DOHH2 (cell line): ENCODE measurements at regions not wholly inside any gene's neighbourhood (a gene's known extent, or its start where the extent isn't known, plus 50 kb on each side); places are given as distances from the start of the nearest gene placed in this dataset.

ENCODE experiments used
- EZH2phosphoT487 ChIP-seq: fragments of 200-600 bp; sonication (generic); IDR thresholded peaks from 2 replicates; pipeline ENCODE4 v1.6.1; 2017; ENCODE audit warnings: borderline replicate concordance, mild to moderate bottlenecking, antibody characterized with exemption, low read length, moderate library complexity, mixed read lengths
- TF ChIP-seq, protein P1 (sequence below): fragments of 200-600 bp; sonication (generic); IDR thresholded peaks from one replicate; pipeline ENCODE4 v1.5.1; 2014; ENCODE audit warnings: antibody characterized with exemption, mild to moderate bottlenecking, low read depth, low read length; ENCODE audit not compliant: poor library complexity, severe bottlenecking

DNA sequence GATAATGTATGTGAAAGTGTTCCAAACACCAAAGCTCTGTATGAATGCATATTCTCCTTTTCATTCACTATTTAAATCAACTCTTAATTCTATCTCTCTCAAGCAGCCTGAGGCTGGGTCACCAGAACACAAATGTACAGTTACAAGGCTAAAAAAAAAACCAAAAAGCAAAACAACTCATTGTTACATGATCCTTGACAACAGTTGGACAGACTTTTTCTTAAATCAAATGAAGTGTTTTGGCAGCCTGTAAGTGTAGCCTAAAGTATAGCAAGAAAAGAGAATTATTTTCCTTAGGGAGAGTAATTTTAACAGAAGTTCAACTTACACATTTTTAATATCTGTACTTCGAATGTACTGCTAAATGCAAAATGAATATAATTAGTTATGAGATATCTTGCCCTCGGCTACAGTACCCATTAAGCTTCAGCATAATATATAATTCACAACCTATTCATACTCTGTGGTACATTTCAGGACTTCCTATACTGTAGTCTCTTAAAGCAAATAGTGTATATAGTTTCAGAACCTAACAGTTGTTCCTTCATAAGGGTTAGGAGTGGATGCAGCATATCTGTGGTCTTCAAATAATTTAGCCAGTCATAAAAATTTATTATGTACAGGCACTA is 214.0 kb upstream of the BTG1 start:
- TF ChIP-seq, protein P1, sequence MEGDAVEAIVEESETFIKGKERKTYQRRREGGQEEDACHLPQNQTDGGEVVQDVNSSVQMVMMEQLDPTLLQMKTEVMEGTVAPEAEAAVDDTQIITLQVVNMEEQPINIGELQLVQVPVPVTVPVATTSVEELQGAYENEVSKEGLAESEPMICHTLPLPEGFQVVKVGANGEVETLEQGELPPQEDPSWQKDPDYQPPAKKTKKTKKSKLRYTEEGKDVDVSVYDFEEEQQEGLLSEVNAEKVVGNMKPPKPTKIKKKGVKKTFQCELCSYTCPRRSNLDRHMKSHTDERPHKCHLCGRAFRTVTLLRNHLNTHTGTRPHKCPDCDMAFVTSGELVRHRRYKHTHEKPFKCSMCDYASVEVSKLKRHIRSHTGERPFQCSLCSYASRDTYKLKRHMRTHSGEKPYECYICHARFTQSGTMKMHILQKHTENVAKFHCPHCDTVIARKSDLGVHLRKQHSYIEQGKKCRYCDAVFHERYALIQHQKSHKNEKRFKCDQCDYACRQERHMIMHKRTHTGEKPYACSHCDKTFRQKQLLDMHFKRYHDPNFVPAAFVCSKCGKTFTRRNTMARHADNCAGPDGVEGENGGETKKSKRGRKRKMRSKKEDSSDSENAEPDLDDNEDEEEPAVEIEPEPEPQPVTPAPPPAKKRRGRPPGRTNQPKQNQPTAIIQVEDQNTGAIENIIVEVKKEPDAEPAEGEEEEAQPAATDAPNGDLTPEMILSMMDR = no peak
- no peak for TF ChIP-seq EZH2phosphoT487
